Activated B cell treated with CpG ODN at 0.5 μM for 24 hours (primary cell): ENCODE measurements at regions not wholly inside any gene's neighbourhood (a gene's known extent, or its start where the extent isn't known, plus 50 kb on each side); places are given as distances from the start of the nearest gene placed in this dataset.

Experiments
- ATAC-seq: fragments of 200-7000 bp; cut with Tn5 transposase; one replicate; pipeline ENCODE4 v1.10.0; 2021; ENCODE audit warnings: low read depth, mild to moderate bottlenecking, moderate library complexity
- CTCF ChIA-PET: fragments of 350-600 bp; sonication (Branson Sonifier 250); formaldehyde crosslinking; loops from one replicate; lab custom pipeline; 2021; ENCODE audit warnings: antibody characterized with exemption; lab: Charles Lee
- POLR2A ChIA-PET: fragments of 350-600 bp; sonication (Branson Sonifier 250); formaldehyde crosslinking; loops from one replicate; lab custom pipeline; 2021; ENCODE audit warnings: antibody characterized with exemption; lab: Charles Lee
- DNase-seq: peaks from one replicate; pipeline ENCODE4 v3.0.0; 2022
- H3K27ac Mint-ChIP-seq: one replicate; pipeline ENCODE4 v1.8.0; 2020; ENCODE audit warnings: mixed read lengths
- H3K27me3 Mint-ChIP-seq: one replicate; pipeline ENCODE4 v1.8.0; 2021; ENCODE audit warnings: mixed read lengths
- H3K36me3 Mint-ChIP-seq: one replicate; pipeline ENCODE4 v1.8.0; 2021; ENCODE audit warnings: low read depth, mixed read lengths
- H3K4me1 Mint-ChIP-seq: one replicate; pipeline ENCODE4 v1.8.0; 2021; ENCODE audit warnings: mixed read lengths
- H3K4me3 Mint-ChIP-seq: one replicate; pipeline ENCODE4 v1.8.0; 2020; ENCODE audit warnings: mild to moderate bottlenecking, mixed read lengths
- H3K9me3 Mint-ChIP-seq: one replicate; pipeline ENCODE4 v1.8.0; 2020; ENCODE audit warnings: mixed read lengths
- intact Hi-C: fragments of 100-400 bp; cut with micrococcal nuclease; formaldehyde crosslinking; loops from one replicate; pipeline ENCODE4 v1.15.1; 2024
- TF ChIP-seq, protein P1 (sequence below): fragments of 200-600 bp; IDR thresholded peaks from one replicate; pipeline ENCODE4 v1.8.0; 2022; ENCODE audit warnings: antibody characterized with exemption, mild to moderate bottlenecking

DNA sequence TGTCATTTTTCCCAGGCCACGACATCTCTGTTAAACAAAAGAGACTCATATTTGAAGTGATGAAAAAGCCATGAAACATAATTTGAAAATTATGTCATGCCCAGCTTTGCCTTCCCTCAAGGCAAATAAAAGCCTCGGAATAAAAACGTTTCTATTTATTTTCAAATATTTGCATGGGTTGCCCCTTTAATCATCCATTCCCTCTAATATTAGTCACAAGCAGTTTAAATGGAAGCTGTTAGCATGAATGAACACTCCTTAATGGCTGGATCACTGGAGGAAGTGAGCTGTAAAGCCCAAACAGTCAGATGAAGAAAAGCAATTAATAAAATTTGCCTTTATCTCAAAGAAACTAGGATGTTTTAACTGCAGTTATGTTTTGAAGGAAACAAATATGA, 69.3 kb upstream of the STMND1 start:
- Mint-ChIP-seq H3K36me3 (no peaks in the 10 kb centered on the region), H3K27ac (no peak overlapping the region), H3K4me3 (no peak overlapping the region), H3K9me3 (no peaks in the 10 kb centered on the region), H3K4me1 (no peaks in the 10 kb centered on the region), H3K27me3 (no peaks in the 10 kb centered on the region)
- TF ChIP-seq, protein P1, sequence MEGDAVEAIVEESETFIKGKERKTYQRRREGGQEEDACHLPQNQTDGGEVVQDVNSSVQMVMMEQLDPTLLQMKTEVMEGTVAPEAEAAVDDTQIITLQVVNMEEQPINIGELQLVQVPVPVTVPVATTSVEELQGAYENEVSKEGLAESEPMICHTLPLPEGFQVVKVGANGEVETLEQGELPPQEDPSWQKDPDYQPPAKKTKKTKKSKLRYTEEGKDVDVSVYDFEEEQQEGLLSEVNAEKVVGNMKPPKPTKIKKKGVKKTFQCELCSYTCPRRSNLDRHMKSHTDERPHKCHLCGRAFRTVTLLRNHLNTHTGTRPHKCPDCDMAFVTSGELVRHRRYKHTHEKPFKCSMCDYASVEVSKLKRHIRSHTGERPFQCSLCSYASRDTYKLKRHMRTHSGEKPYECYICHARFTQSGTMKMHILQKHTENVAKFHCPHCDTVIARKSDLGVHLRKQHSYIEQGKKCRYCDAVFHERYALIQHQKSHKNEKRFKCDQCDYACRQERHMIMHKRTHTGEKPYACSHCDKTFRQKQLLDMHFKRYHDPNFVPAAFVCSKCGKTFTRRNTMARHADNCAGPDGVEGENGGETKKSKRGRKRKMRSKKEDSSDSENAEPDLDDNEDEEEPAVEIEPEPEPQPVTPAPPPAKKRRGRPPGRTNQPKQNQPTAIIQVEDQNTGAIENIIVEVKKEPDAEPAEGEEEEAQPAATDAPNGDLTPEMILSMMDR = no peak
- intact Hi-C loops = no loop called here
- ATAC-seq (no peak), DNase-seq (no peak)
- CTCF ChIA-PET = no interaction called here
- POLR2A ChIA-PET = no interaction called here

- TF ChIP-seq, protein P1 = no peak
- H3K27me3 Mint-ChIP-seq = no peaks in the 10 kb centered on the region
- H3K36me3 Mint-ChIP-seq = no peaks in the 10 kb centered on the region
- no peak overlapping the region for H3K4me3 Mint-ChIP-seq
- intact Hi-C loops = no loop called here
- no peaks in the 10 kb centered on the region for H3K4me1 Mint-ChIP-seq
- no peak overlapping the region for H3K27ac Mint-ChIP-seq
- ChIA-PET CTCF (no interaction called here), POLR2A (no interaction called here)
- ATAC-seq (no peak), DNase-seq (no peak)
- H3K9me3 Mint-ChIP-seq = no peaks in the 10 kb centered on the region
Measured at GRCh38 chr6:17031961-17032360, 69.9 kb upstream of the STMND1 start.

GRCh38 chr6:17027441-17027840, 74.4 kb upstream of the STMND1 start:
- TF ChIP-seq, protein P1 = no peak
- peaks cover 13% of the 10 kb centered on the region for H3K9me3 Mint-ChIP-seq
- no peaks in the 10 kb centered on the region for H3K27me3 Mint-ChIP-seq
- no peaks in the 10 kb centered on the region for H3K36me3 Mint-ChIP-seq
- ChIA-PET POLR2A (no interaction called here), CTCF (no interaction called here)
- DNase-seq (no peak), ATAC-seq (no peak)
- no peak overlapping the region for H3K4me3 Mint-ChIP-seq
- intact Hi-C loops = no loop called here
- H3K27ac Mint-ChIP-seq = no peak overlapping the region
- H3K4me1 Mint-ChIP-seq = no peaks in the 10 kb centered on the region

DNA sequence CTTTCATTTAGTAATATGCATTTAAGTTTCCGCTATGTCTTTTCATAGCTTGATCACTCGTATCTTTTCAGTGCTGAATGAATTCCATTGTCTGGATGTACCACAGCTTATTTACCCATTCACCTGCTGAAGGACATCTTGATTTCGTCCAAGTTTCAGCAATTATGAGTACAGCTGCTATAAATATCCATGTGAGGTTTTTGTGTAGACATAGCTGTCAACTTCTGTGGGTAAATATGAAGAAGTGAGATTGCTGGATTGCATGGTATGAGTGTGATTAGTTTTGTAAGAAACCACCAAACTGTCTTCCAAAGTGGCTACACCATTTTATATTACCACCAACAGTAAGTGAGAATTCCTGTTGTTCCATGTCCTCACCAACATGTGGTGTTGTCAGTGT, 79.2 kb upstream of the STMND1 start:
- ChIA-PET CTCF (no interaction called here), POLR2A (no interaction called here)
- Mint-ChIP-seq H3K27me3 (peaks cover 2% of the 10 kb centered on the region), H3K27ac (no peak overlapping the region), H3K36me3 (no peaks in the 10 kb centered on the region), H3K9me3 (peaks cover 13% of the 10 kb centered on the region), H3K4me3 (no peak overlapping the region), H3K4me1 (no peaks in the 10 kb centered on the region)
- ATAC-seq = no peak
- TF ChIP-seq, protein P1 = no peak
- intact Hi-C loops = no loop called here
- no peak for DNase-seq

DNA sequence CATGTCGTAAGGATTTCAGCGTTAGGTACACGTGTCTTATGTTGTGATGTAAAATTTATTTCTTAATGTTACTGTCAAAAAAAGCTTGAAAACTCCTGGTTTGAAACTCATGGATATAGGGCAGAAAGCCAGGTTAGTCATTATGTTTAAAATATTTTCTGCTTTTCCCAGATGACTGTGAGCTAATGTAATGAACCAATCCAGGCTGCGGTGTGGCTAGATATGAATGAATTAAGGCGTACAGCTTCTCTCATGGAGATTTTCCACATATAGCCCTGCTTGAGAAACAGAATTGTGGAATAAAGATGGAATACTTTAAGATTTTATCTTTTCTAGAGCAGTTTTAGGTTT, 80.3 kb upstream of the STMND1 start:
- Mint-ChIP-seq H3K36me3 (no peaks in the 10 kb centered on the region), H3K4me1 (peaks cover 1% of the 10 kb centered on the region), H3K27me3 (peaks cover 4% of the 10 kb centered on the region), H3K27ac (no peak overlapping the region), H3K9me3 (peaks cover 13% of the 10 kb centered on the region), H3K4me3 (no peak overlapping the region)
- ChIA-PET POLR2A (no interaction called here), CTCF (no interaction called here)
- intact Hi-C loops = no loop called here
- ATAC-seq (no peak), DNase-seq (no peak)
- TF ChIP-seq, protein P1 = no peak
